ENCODE measurements at regions not wholly inside any gene's neighbourhood (a gene's known extent, or its start where the extent isn't known, plus 50 kb on each side); places are given as distances from the start of the nearest gene placed in this dataset.
"Not testable (repeated sequence)": the region's sequence is repeated elsewhere in the genome, so short reads cannot be mapped to it uniquely, and the experiment has no call there.

DNA sequence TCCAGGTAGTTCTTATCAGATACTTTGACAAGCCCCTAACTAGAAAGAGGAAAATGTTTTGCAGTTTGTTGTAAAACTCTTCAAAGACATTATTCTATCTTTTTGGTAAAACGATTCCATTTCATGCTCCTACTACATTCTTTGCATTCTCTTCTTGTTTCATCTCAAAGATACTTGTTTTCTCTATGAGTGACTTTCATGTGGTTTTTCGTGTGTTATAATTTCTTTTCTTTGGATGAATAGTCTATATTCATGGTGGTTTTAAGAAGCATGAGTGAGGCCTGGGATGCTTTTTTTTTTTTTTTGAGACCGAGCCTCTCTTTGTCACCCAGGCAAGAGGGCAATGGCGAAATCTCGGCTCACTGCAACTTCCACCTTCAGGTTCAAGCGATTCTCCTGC is 292.5 kb upstream of the LYZL1 start:
- DNase-seq: no peak

DNA sequence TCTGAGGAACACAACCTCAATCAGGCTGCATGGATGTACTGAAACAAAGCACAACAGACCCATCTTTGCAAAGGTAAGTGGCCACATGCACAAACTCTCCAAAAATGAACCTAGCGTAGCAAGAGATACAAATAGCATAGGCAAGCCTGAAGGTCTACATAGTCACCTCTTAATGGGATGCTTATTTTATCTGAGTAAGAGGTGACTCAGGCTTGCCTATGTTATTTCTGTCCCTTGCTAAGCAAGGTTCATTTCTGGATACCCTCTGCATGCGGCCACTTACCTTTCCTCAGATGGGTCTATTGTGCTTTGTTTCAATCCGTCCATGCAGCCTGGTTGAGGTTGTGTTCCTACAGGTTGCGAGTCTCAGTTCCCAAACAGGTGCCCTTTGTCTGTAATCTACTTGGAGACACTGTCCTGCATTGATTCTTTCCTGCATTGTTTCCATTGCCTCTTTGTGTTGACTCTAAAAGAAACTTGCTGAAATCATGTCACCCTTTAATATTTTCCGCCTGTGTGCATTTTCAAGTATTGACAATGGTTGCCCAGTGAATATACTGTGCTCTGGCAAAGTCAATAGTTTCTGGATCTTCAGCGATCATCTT is 291.8 kb upstream of the LYZL1 start:
- no peak for DNase-seq

DNA sequence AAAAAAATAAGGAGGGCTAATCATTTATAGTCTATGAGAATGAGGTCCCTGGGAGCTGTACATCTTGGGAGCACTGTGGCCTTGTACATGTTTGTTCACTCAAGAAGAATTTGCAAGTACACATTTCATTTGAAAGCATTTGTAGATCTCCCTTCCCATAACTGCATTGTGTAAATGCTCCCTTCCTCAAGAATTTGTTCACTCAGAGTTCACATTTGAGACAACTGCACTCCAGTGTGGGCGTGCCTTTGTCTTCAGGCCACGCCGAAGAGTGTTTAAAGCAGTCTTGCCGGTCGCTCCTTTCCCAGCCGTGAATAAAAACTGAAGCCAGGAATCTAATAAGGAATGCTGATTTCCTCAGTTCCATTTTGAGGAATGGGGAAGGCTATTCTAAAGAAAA is 291.1 kb upstream of the LYZL1 start:
- no peak for DNase-seq

DNA sequence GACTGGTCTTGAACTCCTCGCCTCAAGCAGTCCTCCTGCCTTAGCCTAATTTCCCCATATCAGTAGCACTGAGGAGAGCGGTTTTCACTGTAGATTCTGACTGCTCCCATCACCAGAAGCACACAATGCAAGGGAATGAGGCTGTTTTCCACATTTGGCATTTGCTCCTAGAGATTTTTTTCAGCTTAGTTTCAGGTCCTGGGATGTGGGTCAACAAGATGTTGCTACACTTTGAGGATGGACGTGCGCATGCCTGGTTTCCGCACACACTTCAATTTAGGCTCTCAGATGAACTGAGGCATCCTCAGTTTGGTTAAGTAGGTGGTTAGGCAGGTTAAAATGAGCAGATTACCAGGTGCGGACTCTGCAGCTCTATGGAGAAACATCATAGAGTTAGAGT is 287.1 kb upstream of the LYZL1 start:
- DNase-seq: no peak

DNA sequence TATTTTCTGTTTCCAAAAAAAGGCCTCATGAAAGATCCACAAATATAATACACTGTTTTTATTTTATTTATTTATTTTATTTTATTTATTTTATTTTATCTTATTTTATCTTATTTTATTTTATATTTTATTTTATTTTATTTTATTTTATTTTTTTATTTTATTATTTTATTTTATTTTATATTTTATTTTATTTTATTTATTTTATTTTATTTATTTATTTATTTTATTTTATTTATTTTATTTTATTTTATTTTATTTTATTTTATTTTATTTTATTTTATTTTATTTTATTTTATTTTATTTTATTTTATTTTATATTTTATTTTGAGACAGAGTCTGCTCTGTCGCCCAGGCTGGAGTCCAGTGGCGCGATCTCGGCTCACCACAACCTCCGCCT is 285.9 kb upstream of the LYZL1 start:
- DNase-seq: not testable (repeated sequence)

DNA sequence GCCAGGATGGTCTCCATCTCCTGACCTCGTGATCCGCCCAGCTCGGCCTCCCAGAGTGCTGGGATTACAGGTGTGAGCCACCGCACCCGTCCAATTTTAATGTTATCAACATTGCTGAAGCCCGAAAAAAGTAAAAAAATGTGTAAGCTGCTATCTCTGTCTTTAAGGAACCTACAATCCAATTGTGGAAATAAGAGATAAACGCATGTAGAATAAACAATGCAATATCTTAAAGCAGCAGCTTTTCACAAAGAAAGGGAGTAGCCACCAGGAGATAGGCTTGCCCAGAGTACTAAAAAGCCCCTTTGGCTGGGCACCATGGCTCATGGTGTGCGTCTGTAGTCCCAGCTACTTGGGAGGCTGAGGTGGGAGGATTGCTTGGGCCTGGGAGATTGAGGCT is 282.9 kb upstream of the LYZL1 start:
- peak; percentile 37 for DNase-seq

DNA sequence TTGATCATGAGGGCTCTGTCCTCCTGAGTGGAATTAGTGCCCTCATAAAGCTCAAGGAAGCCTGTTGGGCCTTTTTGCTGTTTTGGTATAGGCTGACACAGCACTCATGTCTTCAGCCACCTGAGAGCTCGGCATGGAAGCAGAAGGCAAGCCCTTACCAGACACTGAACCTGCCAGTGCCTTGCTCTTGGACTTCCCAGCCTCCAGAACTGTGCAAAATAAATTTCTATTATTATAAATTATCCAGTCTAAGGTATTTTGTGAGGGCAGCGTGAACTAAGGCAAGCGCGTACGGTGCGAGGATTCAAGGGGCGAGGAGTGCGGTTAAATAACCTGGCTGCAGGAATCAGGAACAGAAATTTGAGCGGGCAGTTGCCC is 281.5 kb upstream of the LYZL1 start:
- no peak for DNase-seq

DNA sequence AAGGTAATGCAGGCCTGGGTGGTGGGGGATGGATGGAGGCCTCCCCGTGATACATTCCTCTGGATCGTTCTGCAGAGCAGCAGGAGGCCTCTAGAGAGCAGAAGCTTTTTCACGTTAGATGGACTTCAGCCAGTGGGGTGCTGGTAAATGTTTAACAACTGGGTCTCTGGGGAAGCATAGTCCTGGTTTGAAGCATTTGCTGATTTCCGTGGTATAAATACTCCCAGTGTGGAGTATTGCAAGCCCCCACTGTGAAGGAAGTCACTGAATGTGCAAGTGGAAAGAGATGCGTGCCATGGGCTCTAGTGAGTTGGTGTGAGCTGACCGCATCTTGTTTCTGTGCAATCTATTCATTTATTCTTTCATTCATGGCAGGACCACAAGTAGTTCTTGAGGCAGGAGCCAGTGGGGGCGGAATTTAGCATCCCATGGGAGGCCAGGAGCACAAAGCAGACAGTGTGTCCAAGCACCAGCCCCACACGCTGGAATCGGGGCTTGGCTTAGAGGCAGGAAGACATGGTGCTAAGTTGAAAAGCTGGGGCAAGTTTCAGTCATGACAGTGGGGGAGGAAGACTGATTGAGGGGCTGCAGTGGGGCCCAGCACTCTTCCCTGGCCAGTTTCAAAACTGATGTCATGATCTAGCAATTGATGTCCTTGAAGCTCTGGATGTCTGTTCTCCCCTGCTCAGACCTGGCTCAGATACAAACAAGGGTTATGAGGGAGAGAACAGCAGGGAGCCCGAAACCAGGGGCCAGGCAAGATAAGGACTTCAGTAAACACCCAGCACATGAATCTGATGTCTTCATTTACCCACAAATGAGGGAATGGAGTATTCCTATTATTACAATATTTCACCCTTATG is 280.9 kb upstream of the LYZL1 start:
- peak; percentile 17 for DNase-seq

DNA sequence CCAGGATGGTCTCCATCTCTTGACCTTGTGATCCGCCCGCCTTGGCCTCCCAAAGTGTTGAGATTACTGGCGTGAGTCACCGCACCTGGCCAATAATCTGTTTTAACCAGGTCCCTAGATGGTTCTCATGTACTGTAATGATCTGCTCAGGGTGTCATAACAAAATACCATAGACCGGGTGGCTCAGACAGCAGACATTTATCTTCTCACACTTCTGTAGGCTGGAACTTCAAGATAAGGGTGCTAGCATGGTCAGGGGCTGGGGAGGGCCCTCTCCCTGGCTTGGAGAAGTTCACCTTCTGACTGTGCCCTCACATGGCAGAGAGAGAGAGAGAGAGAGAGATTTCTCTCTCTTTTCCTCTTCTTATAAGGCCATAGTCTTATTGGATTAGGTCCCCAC is 279.4 kb upstream of the LYZL1 start:
- peak; percentile 94 for DNase-seq

DNA sequence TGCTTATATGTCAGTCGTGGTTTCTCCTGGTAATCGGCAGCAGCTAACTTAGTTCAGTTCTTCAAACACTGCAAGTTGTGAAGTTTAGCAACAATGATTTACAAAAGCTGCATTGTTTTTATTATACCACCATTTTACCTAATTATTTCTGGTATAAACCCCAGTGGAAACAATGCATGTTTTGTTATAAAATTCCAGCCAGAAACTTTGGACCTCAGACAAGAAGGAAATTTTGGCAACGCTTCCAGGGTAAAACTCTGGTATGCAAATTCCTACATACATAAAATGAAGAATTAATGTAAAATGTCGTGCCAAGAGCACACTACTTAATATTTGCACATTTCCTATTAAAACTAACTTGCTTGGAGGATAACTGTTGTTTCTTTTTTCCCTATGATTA is 277.4 kb upstream of the LYZL1 start:
- DNase-seq: no peak

DNA sequence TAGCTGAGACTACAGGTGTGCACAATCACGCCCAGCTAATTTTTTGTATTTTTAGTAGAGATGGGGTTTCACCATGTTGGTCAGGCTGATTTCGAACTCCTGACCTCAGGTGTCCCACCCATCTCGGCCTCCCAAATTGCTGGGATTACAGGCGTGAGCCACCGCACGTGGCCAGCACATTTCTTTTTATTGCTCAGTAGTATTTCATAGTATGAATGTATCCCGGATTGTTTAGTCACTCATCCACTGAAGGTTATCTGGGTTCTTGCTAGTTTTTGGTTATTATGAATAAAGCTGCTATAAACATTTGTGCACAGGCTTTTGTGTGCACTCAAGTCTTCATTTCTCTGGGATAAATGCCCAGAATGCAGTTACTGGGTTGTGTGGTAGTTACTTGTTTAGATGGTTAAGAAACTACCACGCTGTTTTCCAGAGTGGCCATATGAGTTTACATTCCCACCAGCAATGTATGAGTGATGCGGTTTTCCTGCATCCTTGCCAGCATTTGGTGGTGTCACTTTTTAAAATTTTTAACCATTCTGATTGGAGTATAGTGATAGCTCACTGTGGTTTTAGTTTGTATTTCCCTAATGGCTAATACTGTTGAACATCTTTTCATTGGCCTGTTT is 275.8 kb upstream of the LYZL1 start:
- no peak for DNase-seq

DNA sequence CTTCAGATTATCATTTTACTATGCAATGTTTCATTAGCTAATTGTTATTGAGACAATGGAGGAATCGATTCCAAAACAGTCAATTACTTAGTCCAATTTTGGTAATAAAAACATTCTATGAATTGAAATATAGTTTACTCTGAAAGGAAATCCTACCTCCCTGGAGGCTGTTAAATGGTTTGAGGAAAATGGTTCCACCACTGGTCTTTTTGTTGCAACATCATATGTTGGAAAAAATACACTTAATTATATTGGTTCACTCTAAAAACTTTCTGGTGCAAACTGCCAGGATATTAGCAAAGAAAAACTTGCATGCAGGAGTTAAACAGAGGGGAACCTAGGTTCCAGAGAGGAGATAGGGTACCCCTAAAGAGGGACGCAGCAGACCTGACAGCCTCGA is 267.3 kb upstream of the LYZL1 start:
- no peak for DNase-seq

DNA sequence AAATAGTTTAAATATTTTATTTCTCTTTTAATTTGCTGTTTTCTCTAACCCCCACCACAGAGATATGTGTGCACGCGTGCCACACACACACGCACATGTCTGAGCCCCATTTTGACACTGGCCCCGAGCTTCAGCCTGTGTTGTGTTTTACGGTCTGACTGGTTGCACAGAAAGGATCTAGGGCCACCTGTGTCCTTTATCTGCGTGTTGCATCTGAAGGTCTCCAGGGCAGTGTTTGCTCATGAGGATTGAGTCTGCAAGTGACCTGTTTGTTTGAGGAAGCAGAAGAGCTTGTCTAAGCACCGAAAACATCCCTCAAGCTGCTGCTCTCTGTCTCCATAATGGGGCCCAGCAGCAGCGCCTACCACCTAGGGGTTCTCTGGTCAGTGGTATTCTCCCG is 266.4 kb upstream of the LYZL1 start:
- no peak for DNase-seq

DNA sequence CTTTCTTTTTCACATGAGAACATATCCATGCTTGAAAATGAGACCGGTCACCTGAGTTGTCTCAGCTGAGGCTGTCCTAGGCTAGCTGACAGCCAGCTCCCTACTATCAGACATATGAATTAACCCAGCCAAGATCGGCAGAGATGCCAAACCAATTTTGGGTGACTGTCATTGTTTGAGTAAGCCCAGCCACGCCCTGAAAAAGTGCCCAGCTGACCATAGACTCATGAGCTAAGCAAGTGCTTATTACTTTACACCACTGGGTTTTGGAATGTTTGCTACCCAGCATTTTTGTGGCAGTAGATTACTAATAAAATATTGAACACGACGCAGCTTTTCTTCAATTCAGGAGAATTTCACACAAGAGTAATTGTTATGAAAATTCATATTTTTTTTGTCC is 265.2 kb upstream of the LYZL1 start:
- no peak for DNase-seq

DNA sequence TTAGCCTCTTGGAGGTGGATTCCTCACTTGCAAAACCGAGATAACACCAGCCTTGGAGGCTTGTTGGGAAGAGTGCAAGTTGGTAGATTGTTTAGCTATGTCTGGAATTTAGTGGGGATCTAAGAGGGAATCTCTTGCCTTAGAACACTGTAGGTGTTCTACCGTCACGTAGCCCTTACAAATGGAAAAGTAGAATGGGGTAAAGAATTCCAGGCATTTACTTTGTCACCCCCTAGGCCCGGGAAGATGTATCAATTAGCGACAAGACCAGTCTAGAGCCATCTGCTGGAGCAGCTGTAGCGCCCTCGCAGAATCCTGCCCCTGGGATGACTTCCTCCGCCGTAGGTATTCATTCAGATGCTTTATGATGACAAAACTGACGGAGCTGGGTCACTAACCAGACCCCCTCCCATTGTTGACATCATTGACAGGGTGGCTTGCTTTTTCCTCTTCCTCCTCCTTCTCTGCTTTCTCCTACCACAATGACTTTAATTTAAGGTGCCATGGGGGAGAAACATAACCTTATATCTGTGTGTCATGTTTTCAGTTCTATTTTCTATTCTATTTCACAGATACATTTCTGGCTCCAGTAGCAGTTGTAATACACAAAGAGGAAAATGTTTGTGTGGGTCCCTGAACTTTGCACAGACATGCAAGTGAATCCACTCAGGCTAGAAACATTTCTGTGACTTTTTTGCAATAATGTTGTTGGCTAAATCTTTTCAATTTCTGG is 262.6 kb upstream of the LYZL1 start:
- no peak for DNase-seq

DNA sequence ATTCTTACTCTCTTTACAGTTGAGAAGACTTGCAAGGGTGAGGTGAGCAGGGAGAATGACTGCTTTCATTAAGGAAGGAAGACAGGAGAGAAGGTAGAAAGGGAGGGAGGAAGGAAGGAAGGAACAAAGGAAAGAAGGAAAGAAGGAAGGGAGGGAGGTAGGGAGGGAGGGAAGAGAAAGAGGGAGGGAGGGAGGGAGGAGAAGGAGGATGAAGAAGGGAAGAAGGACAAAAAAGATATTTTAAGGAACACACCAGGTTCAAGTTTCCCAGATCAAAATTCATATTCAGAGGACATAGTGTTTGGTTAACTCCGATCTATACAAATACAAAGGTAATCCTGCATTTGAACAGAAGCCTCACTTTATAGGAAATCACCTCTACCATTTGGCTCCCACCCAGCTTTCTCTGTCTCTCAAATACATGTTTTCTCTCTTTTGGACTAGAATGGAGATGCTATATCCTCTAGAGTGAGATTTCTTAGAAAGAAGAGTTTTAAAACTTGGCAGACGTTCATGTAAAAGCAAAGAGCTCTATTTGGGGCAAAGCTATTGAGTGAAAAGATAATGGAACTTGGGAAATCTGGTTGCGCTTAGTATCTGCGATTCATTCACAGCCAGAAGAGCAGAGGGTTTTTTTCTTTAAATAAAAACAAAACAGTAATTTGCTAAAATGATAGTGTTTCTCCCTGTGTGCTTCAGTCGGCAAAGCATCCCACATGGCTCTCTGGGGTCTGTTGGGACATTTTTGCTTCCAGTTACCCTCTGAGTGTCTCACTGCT is 261.9 kb upstream of the LYZL1 start:
- no peak for DNase-seq

DNA sequence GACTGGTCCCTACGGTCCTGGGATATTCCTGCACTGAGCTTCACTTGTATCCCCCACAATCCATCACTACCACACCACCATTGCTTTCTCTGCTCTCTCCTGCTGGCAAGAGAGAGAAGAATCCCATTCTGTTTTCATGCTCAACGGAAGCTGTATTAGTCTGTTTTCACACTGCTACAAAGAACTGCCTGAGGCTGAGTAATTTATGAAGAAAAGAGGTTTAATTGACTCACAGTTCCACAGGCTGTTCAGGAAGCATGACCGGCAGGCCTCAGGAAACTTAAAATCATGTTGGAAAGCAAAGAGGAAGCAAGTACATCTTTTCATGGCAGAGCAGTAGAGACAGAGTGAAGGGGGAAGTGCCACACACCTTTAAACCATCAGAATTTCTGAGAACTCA is 260.4 kb upstream of the LYZL1 start:
- no peak for DNase-seq

DNA sequence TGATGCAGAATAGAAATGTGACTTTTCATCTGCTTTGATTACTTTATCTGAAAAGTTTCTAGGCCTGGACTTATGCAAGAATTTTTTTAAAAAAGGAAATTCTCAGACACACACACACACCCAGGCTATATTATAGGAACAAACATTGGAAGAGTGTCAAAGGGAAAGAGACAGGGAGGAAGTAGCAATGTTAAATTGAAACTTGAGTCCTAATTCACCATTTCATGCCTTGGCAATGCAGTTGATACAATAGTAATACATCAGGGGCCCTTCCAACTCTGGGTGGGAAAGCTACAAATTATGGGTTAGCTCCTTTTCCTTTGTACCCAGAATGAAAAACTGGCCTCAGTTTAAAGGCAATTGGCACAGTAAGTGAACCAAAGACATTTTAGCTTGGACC is 258.0 kb upstream of the LYZL1 start:
- DNase-seq: no peak

DNA sequence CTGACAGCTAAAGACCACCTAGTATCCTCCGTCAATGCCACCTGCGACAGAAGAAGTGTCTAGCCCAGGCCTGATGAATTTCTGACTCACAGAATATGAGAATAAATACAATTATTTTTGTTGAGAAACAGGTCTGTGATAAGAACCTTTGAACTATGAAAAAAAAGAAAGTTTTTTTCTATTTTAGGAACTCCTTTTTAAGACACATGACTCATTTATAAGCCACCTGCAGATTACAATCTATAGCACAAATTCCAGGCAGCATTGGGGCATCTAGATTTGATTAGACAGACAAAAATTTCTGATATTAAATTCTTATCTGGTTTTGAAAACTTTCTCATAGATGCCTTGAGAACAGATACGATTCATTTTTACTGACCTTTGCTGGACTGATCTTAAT is 256.7 kb upstream of the LYZL1 start:
- DNase-seq: no peak

DNA sequence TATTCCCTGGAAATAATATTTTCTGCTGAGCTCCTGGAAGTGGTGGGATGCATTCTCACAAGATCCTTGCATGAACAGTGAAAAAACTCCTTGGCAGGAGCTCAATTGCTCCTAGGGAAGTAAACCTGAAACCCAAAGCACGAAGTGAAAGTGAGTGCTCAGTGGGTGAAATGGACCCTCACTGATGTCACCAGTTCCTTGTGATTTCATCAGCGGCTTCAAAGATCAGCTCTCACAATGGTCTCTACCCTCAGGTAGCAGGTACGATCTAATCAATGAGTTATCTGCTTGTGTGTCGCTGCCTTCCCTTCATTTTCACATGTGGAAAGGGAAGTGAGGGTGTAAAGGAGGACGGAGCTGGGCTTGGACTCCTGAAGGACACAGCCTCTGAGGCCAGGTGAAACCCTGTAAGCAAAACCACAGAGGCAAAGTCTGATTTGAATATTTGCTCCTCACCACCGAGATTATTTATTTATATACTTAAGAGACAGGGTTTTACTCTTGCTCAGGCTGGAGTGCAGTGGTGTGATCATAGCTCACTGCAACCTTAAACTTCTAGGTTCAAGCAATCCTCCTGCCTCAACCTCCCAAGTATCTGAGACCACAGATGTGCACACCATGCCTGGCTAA is 255.4 kb upstream of the LYZL1 start:
- DNase-seq: peak; percentile 32

DNA sequence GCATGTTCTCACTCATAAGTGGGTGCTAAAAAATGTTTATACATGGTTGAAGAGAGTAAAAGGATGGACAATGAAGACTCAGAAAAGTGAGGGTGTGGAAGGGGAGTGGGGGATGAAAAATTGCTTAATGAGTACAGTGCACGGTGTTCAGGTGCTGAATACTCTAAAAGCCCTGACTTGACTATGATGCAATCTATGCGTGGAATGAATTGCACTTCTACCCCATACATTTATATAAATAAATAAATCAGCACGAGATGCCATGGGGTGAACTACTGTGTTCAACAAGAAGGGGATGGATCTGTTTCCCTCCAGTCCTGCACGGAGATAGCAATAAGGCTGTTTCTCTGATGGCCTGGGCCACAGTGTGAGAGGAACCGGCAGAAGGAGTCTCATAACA is 254.3 kb upstream of the LYZL1 start:
- no peak for DNase-seq

DNA sequence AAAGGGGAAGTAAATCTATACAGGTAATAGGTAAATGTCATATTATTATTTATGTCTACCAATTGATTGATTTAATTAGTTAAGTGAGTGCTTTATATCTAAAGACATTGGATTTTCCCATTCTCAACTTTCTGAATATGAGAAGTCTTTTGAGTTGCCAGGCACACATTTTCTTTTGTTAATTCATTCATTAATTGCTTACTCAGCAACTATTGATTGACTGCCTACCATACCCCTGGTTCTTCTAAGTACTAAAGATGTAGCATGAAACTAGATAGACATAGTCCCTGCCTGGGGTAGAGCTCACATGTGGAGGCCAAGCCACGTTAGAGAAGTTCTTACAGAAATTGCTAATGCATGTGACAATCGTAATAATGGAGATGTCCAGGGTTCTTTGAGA is 253.1 kb upstream of the LYZL1 start:
- no peak for DNase-seq
